ENCODE measurements at regions not wholly inside any gene's neighbourhood (a gene's known extent, or its start where the extent isn't known, plus 50 kb on each side); places are given as distances from the start of the nearest gene placed in this dataset.

DNA sequence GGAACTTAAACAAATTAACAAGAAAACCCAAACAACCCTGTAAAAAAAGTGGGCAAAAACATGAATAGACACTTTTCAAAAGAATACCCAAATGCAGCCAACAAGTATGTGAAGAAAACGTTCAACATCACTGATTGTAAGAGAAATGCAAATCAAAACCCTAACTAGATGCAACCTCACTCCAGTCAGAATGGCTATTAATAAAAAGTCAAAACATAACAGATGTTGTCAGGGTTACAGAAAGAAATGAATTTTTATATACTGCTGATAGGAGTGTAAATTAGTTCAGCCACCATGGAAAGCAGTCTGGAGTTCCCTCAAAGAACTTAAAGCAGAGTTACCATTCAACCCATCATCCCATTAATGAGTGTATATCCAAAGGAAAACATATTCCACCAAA lies 479.0 kb downstream of the MTRR start:
- no peak for DNase-seq (ENCODE audit: low read depth)
- TF ChIP-seq, protein P1, sequence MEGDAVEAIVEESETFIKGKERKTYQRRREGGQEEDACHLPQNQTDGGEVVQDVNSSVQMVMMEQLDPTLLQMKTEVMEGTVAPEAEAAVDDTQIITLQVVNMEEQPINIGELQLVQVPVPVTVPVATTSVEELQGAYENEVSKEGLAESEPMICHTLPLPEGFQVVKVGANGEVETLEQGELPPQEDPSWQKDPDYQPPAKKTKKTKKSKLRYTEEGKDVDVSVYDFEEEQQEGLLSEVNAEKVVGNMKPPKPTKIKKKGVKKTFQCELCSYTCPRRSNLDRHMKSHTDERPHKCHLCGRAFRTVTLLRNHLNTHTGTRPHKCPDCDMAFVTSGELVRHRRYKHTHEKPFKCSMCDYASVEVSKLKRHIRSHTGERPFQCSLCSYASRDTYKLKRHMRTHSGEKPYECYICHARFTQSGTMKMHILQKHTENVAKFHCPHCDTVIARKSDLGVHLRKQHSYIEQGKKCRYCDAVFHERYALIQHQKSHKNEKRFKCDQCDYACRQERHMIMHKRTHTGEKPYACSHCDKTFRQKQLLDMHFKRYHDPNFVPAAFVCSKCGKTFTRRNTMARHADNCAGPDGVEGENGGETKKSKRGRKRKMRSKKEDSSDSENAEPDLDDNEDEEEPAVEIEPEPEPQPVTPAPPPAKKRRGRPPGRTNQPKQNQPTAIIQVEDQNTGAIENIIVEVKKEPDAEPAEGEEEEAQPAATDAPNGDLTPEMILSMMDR (IDR thresholded peaks at IDR 0.05; ENCODE audit: low read depth, low read length) = no peak
- no peak for TF ChIP-seq MYC (IDR thresholded peaks at IDR 0.05; ENCODE audit: low read depth, low read length)
- no peak for TF ChIP-seq POLR2A (IDR thresholded peaks at IDR 0.05; ENCODE audit: extremely low read depth, insufficient read length)
- TF ChIP-seq, protein P2, sequence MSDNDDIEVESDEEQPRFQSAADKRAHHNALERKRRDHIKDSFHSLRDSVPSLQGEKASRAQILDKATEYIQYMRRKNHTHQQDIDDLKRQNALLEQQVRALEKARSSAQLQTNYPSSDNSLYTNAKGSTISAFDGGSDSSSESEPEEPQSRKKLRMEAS (IDR thresholded peaks at IDR 0.05; ENCODE audit: low read depth, low read length) = no peak
- H3K4me3 ChIP-seq (ENCODE audit: low read depth, low read length) = no peak overlapping the region

DNA sequence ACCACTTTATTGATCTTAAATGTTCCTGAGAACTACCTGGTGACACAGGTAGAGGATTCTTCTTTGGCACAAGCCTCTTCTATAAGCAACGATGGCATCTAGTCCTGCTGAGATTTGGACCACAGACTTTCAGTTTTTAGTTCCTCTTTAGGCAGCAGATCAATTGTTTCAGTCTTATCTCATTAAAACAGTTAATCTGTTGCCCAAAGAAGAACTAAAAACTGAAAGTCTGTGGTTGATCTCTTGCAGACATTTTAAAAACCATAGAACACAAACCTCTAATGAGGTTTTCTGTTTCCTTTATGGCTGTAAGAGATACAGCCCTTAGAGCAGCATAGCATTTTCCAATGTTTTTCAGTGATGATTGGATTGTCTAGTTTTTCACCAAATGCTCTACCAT lies 480.9 kb downstream of the MTRR start:
- H3K4me3 ChIP-seq (ENCODE audit: low read depth, low read length) = no peak overlapping the region
- TF ChIP-seq, protein P1 (IDR thresholded peaks at IDR 0.05; ENCODE audit: low read depth, low read length) = no peak
- TF ChIP-seq, protein P2 (IDR thresholded peaks at IDR 0.05; ENCODE audit: low read depth, low read length) = no peak
- TF ChIP-seq POLR2A (IDR thresholded peaks at IDR 0.05; ENCODE audit: extremely low read depth, insufficient read length) (no peak), MYC (IDR thresholded peaks at IDR 0.05; ENCODE audit: low read depth, low read length) (no peak)
- DNase-seq (ENCODE audit: low read depth) = no peak

- no peak for DNase-seq (ENCODE audit: low read depth)
- no peak for TF ChIP-seq MYC (IDR thresholded peaks at IDR 0.05; ENCODE audit: low read depth, low read length)
- TF ChIP-seq, protein P1 (IDR thresholded peaks at IDR 0.05; ENCODE audit: low read depth, low read length) = no peak
- TF ChIP-seq POLR2A (IDR thresholded peaks at IDR 0.05; ENCODE audit: extremely low read depth, insufficient read length) = no peak
- TF ChIP-seq, protein P2 (IDR thresholded peaks at IDR 0.05; ENCODE audit: low read depth, low read length) = no peak
- no peak overlapping the region for H3K4me3 ChIP-seq (ENCODE audit: low read depth, low read length)
Observed at GRCh38 chr5:8350644-8351339, 481.8 kb downstream of the MTRR start.

- H3K4me3 ChIP-seq (ENCODE audit: low read depth, low read length) = no peak overlapping the region
- TF ChIP-seq, protein P2 (IDR thresholded peaks at IDR 0.05; ENCODE audit: low read depth, low read length) = no peak
- no peak for TF ChIP-seq POLR2A (IDR thresholded peaks at IDR 0.05; ENCODE audit: extremely low read depth, insufficient read length)
- TF ChIP-seq MYC (IDR thresholded peaks at IDR 0.05; ENCODE audit: low read depth, low read length) = no peak
- TF ChIP-seq, protein P1 (IDR thresholded peaks at IDR 0.05; ENCODE audit: low read depth, low read length) = no peak
Observed at GRCh38 chr5:8355981-8356380, 487.0 kb downstream of the MTRR start.

GRCh38 chr5:8360012-8360411 lies 491.1 kb downstream of the MTRR start:
- no peak for DNase-seq (ENCODE audit: low read depth)
- H3K4me3 ChIP-seq (ENCODE audit: low read depth, low read length) = no peak overlapping the region
- TF ChIP-seq, protein P1 (IDR thresholded peaks at IDR 0.05; ENCODE audit: low read depth, low read length) = no peak
- TF ChIP-seq, protein P2 (IDR thresholded peaks at IDR 0.05; ENCODE audit: low read depth, low read length) = no peak
- TF ChIP-seq MYC (IDR thresholded peaks at IDR 0.05; ENCODE audit: low read depth, low read length) = no peak
- no peak for TF ChIP-seq POLR2A (IDR thresholded peaks at IDR 0.05; ENCODE audit: extremely low read depth, insufficient read length)

More at GRCh38 chr5:8355981-8356380, 487.0 kb downstream of the MTRR start:
- no peak for DNase-seq (ENCODE audit: low read depth)
